Heart left ventricle (tissue), 13 donors: ENCODE measurements at regions not wholly inside any gene's neighbourhood (a gene's known extent, or its start where the extent isn't known, plus 50 kb on each side); places are given as distances from the start of the nearest gene placed in this dataset.

ENCODE experiments used
- POLR2A ChIP-seq, 2 donors: fragments of 450-650 bp; IDR thresholded peaks; one replicate each; pipeline ENCODE4 v1.6.1; 2017; ENCODE audit warnings: antibody characterized with exemption in 2 of 2, mild to moderate bottlenecking in 2 of 2, moderate library complexity in 2 of 2
- TF ChIP-seq, protein P1 (sequence below), 12 donors: fragments of 200-600 bp; sonication (generic) in 4 of 12; IDR thresholded peaks; one replicate each; pipeline versions ENCODE4 v1.5.0 to v1.8.0; 2018 to 2022; ENCODE audit warnings: antibody characterized with exemption in 12 of 12, mild to moderate bottlenecking in 5 of 12
- donor health status: ischemic (EF 13 %, LVEDD 7.1; RV severe dilation, severe dysfunction).
- donor health status: DM: no; HTN: yes; CAD: no.
- donor health status: DM: no; HTN: no; CAD: no.
- donor health status: ischemic (EF 25% LVEDD 6.9; RV normal size, moderate dysfunction).
- donor health status: ischemic (EF 25% LVEDD 5.7; RV mildly dilated, moderate dysfunction).
- donor health status: ischemic (EF 35%, LVEDD 5.7; RV mildly dilated, moderate dysfunction).
- donor health status: nonischemic (EF 11% LVEDD 7.7; RV severe dilation, severe dysfunction).
- donor health status: DM: yes; HTN: yes; CAD: no.
- donor health status: PGD.
- donor health status: ischemic (EF 29% LVEDD 5.4; RV normal size, mild dysfunction).
- donor health status: nonischemic (EF 23%, LVEDD 6.1; RV moderate dilation, normal function).

- TF ChIP-seq, protein P1, sequence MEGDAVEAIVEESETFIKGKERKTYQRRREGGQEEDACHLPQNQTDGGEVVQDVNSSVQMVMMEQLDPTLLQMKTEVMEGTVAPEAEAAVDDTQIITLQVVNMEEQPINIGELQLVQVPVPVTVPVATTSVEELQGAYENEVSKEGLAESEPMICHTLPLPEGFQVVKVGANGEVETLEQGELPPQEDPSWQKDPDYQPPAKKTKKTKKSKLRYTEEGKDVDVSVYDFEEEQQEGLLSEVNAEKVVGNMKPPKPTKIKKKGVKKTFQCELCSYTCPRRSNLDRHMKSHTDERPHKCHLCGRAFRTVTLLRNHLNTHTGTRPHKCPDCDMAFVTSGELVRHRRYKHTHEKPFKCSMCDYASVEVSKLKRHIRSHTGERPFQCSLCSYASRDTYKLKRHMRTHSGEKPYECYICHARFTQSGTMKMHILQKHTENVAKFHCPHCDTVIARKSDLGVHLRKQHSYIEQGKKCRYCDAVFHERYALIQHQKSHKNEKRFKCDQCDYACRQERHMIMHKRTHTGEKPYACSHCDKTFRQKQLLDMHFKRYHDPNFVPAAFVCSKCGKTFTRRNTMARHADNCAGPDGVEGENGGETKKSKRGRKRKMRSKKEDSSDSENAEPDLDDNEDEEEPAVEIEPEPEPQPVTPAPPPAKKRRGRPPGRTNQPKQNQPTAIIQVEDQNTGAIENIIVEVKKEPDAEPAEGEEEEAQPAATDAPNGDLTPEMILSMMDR (IDR thresholded peaks at IDR 0.05) = no peak
- no peak for TF ChIP-seq POLR2A (IDR thresholded peaks at IDR 0.05)
Observed at GRCh38 chr9:109996936-109997580, 210.9 kb downstream of the C9orf152 start.
